BJ (cell line): ENCODE measurements at regions not wholly inside any gene's neighbourhood (a gene's known extent, or its start where the extent isn't known, plus 50 kb on each side); places are given as distances from the start of the nearest gene placed in this dataset.

ENCODE experiments used
- CTCF ChIA-PET: fragments of 350-600 bp; formaldehyde crosslinking; extraction: SDS; loops from one replicate; lab custom pipeline; 2021; ENCODE audit warnings: antibody characterized with exemption, inconsistent platforms; lab: Yijun Ruan, JAX
- POLR2A ChIA-PET: fragments of 300-600 bp; sonication (Branson Sonifier 250); formaldehyde crosslinking; extraction: SDS; loops from one replicate; lab custom pipeline; 2021; ENCODE audit warnings: antibody characterized with exemption; lab: Charles Lee
- DNase-seq: peaks from one replicate; pipeline ENCODE4 v3.0.0-alpha.2; 2011; ENCODE audit warnings: low read depth
- H3K27me3 ChIP-seq: 2 replicates; pipeline ENCODE4 v1.6.0; 2011; ENCODE audit warnings: low read length; ENCODE audit not compliant: control insufficient read depth, insufficient read depth
- H3K36me3 ChIP-seq: 2 replicates; pipeline ENCODE4 v1.5.1; 2011; ENCODE audit warnings: low read length; ENCODE audit not compliant: control insufficient read depth, insufficient read depth
- H3K4me3 ChIP-seq: 2 replicates; pipeline ENCODE4 v1.5.1; 2011; ENCODE audit warnings: low read depth, mild to moderate bottlenecking, control low read depth, low read length
- TF ChIP-seq, protein P1 (sequence below): IDR thresholded peaks from 2 replicates; pipeline ENCODE4 v1.5.1; 2011; ENCODE audit warnings: low read depth, mild to moderate bottlenecking, control low read depth, inconsistent platforms, low read length, moderate library complexity; ENCODE audit not compliant: insufficient read depth

- TF ChIP-seq, protein P1, sequence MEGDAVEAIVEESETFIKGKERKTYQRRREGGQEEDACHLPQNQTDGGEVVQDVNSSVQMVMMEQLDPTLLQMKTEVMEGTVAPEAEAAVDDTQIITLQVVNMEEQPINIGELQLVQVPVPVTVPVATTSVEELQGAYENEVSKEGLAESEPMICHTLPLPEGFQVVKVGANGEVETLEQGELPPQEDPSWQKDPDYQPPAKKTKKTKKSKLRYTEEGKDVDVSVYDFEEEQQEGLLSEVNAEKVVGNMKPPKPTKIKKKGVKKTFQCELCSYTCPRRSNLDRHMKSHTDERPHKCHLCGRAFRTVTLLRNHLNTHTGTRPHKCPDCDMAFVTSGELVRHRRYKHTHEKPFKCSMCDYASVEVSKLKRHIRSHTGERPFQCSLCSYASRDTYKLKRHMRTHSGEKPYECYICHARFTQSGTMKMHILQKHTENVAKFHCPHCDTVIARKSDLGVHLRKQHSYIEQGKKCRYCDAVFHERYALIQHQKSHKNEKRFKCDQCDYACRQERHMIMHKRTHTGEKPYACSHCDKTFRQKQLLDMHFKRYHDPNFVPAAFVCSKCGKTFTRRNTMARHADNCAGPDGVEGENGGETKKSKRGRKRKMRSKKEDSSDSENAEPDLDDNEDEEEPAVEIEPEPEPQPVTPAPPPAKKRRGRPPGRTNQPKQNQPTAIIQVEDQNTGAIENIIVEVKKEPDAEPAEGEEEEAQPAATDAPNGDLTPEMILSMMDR, result no peak
- no peaks in the 10 kb centered on the region for H3K36me3 ChIP-seq
- CTCF ChIA-PET, result interaction anchor here (0.7 to 2.1 kb wide), 2 partner anchors 10 to 362 kb away, joined by 3 to 6 read pairs; no protein-coding TSS in a partner anchor
- no peak for DNase-seq
- POLR2A ChIA-PET, result no interaction called here
- H3K27me3 ChIP-seq, result peaks cover 7% of the 10 kb centered on the region; the same call in 1 of the 2 replicates
- no peak overlapping the region for H3K4me3 ChIP-seq
Measured at GRCh38 chr15:70461992-70462391, 301.4 kb downstream of the UACA start.

GRCh38 chr15:70461017-70461416, 302.3 kb downstream of the UACA start:
- CTCF ChIA-PET, result interaction anchor here (1.0 to 2.1 kb wide), 2 partner anchors 10 to 11 kb away, joined by 3 to 6 read pairs; no protein-coding TSS in a partner anchor
- DNase-seq, result no peak
- Histone ChIP-seq H3K4me3 (no peak overlapping the region), H3K27me3 (peaks cover 7% of the 10 kb centered on the region; the same call in 1 of the 2 replicates), H3K36me3 (no peaks in the 10 kb centered on the region)
- POLR2A ChIA-PET, result no interaction called here
- TF ChIP-seq, protein P1, result no peak

- POLR2A ChIA-PET, result no interaction called here
- no peaks in the 10 kb centered on the region for H3K36me3 ChIP-seq
Measured at GRCh38 chr15:70459312-70459711, 304.0 kb downstream of the UACA start.

GRCh38 chr15:70453766-70454165, 309.6 kb downstream of the UACA start:
- ChIA-PET CTCF (no interaction called here), POLR2A (no interaction called here)
- TF ChIP-seq, protein P1, result no peak
- DNase-seq, result no peak
- Histone ChIP-seq H3K4me3 (no peak overlapping the region), H3K36me3 (no peaks in the 10 kb centered on the region), H3K27me3 (peaks cover 7% of the 10 kb centered on the region; the same call in 1 of the 2 replicates)

More at GRCh38 chr15:70459312-70459711, 304.0 kb downstream of the UACA start:
- TF ChIP-seq, protein P1, result no peak
- H3K4me3 ChIP-seq, result no peak overlapping the region
- no peak for DNase-seq
- peaks cover 5% of the 10 kb centered on the region; the same call in 1 of the 2 replicates for H3K27me3 ChIP-seq
- CTCF ChIA-PET, result interaction anchor here (0.8 kb wide), 1 partner anchor 22 kb away, joined by 3 read pairs; no protein-coding TSS in a partner anchor

DNA sequence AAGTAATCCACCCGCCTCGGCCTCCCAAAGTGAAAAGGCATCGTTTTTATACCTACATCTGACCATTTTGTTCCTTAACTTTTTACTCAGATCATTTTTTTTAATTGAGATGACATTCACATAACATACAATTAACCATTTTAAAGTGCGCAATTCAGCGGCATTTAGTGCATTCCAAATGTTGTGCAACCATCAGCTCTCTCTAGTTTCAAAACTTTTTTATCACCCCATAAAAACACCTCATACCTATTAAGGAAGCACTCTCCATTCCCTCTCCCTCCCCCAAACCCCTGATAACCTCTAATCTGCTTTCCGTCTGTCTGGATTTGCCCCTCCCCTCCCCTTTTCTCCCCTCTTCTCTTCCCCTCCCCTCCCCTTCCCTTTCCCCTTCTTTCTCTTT, 310.1 kb downstream of the UACA start:
- Histone ChIP-seq H3K27me3 (peaks cover 7% of the 10 kb centered on the region), H3K4me3 (no peak overlapping the region), H3K36me3 (no peaks in the 10 kb centered on the region)
- ChIA-PET POLR2A (no interaction called here), CTCF (no interaction called here)
- TF ChIP-seq, protein P1, result no peak
- no peak for DNase-seq
